HG02763 (cell line): ENCODE measurements at regions not wholly inside any gene's neighbourhood (a gene's known extent, or its start where the extent isn't known, plus 50 kb on each side); places are given as distances from the start of the nearest gene placed in this dataset.

Experiments used
- ATAC-seq: cut with Tn5 transposase; IDR thresholded peaks from one replicate; pipeline ENCODE4 v1.9.1; 2021; ENCODE audit warnings: mild to moderate bottlenecking, moderate library complexity; ENCODE audit not compliant: unreplicated experiment

DNA sequence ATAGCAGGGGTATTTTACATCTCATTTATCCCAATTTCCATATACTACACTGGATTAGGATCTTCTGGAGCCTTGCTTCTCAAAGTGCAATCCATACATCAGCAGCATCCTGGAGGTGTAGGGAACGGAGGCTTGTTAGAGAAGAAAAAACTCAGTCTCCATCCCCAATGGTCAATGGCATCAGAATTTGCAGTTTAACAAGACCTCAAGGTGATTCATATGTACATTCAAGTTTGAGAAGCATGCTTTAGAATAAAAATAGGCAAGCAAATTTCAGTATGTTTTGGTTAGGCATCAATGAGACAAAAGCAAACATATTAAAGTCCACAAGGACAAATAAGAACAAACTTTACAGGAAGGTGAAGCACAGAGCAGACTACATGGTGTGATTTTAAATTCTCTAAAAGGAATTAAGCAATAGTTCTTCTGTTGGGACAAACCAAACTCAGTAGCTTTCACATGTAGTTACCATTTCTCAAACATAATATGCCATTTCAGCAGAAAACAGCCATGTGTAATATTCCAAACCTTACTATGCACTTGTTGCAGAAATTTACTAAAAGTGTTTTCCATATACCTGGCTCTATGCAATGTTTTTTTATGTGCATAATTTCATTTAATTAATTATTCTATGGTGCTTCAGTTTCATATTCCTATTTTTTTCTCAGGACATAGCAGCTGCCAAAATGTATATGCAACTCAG lies 360.3 kb upstream of the NECTIN3 start:
- ATAC-seq, result no peak

DNA sequence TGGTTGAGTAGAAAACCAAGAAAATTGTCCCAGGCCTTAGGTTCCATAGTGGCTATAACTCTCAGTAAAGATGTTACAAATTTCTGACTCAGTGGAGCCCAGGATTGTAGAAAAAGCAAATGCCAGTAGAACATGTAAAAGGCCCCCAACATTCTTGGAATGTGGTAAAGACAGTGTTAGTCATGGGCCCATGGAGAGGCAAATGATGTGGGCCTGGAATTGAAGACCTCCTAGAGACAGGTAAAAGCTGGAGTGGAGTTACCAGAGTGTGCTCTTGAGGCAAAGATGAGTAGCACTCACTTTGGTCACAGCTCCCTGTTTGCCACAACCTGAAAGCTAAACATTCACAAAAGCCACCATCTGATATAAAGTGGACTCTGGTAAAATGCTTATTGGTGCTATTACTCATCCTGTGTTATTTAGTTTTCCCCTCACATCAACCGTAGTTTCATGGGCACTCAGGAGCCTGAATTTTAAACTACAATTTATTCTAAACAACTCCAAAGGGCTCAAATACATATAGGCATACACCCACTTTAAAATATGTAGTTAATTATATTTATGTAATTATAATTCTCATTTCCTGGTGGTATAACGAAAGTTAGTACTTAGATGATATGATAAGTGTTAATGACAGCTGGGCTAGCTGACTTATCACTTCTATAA lies 359.6 kb upstream of the NECTIN3 start:
- ATAC-seq, result no peak

DNA sequence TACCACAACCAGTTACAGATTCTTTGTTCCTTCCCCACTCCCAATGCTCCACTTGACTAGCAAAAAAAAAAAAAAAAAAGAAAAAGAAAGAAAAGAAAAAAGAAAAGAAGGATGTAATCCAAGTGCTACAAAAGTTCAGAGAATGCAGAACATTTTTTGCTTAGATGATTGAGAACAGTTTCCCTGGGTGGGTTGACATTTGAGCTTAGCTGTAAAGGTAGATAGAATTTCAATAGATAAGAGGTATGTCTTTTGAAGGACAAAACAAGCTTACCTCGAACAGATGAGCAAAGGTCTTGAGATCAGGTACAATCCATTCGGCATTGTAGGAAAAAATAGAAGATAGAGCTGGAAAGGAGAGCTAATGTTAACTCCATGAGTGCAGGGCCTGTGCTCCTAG lies 344.6 kb upstream of the NECTIN3 start:
- no peak for ATAC-seq

DNA sequence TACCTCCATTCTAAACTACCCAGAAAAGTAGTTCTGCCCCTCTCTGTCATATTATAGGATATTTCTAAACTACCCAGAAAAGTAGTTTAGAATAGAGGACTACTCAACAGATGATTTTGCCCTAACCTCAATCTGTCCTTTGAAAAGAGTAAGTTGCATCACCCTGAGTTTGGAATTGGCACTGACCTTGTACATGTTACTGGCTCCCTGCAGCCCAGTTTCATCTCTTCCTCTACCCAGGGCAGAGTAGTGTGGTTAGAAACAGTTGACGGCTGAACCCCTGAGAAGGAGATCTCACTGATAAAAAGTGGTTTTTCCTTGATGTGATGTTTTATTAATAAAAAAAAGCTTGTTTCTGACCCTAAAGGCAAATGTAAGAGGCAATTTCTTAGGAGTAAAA lies 340.5 kb upstream of the NECTIN3 start:
- no peak for ATAC-seq

DNA sequence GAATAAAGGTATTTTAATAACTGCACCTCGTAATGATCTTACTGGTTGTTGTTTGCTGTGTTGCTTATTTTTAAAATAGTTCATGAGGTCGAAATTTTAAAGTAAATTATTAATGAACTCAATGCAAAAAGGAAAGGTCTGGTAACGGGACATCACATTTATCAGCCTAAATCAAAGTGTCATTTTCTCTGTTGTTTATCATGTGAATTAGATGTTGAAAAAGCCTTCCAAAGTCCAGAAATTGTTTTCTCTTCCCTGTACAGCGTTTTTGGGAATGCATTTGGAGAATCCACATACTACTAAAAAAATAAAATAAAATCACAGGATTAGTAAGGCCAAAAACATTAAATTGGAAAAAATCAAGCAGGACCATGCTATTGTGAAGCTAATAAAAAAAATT lies 339.2 kb upstream of the NECTIN3 start:
- ATAC-seq, result no peak

DNA sequence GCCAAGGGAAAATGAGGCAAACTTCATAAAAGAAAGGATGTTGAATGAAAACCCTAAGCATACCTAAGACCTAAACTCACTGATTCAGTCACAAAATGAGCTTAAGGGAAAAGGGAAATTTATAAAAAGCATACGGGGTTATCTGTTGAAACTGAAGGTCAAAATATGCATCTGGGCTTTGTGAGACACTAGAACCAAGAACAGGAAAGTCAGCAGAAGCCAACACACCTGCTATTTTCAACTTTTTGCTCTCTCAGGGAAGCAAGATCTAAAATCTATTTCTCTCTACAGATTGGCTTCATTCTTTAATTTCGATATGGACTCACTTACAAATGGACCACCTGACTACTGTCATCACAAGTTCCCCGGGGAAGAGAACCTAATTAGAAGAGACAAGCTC lies 338.6 kb upstream of the NECTIN3 start:
- no peak for ATAC-seq

DNA sequence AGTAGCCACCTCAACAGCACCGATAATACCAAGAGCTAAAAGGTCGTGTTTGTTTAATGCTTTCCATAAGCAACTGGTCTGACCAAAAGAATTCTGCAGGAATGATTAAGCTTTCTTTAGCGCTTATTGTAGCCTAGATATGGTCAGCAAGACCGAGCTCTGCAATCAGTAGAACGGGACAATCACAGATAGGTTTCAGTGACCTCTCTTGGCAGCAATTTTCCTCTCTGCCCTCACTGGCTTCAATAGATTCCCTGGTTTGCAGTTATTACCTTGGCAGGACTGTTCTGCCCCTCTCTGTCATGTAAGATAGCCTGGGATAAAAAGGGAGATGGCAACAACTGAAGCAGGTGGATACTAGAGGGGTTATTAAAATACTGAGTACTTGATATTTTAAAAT lies 337.1 kb upstream of the NECTIN3 start:
- no peak for ATAC-seq

DNA sequence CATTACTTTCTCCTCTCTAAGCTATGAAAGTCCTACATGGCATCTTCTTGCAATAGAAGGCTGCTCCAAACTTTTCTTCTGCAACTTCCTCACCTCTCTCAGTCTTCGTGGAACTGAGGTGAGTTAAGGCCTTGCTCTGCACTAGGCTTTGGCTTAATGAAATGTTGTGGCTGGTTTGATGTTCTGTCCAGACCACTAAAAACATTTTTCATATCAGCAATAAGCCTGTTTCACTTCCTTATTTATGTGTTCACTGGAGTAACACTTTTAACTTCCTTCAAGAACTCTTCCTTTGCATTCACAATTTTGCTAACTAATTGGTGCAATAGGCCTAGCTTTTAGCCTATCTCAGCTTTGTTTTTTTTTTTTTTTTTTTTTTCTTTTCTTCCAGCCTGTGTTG lies 335.3 kb upstream of the NECTIN3 start:
- ATAC-seq, result peak; percentile 87

DNA sequence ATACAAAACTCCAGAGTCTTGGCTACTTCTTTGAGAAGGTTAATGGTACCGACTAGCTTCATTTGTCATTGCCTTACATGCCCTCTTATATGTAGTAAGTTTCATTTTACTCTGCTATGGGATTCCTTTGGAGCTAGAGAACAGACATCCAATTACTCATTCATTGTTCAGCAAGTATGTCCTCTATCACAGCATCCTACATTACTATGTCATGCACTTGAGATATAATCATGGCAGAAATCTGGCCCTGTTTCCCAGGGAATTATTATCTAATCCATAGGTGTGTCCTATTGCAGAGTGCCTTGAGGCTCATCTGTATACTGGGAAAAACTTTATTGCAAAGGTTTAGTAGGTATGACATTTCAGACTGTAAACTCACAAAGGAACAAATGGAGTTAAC lies 333.1 kb upstream of the NECTIN3 start:
- no peak for ATAC-seq

DNA sequence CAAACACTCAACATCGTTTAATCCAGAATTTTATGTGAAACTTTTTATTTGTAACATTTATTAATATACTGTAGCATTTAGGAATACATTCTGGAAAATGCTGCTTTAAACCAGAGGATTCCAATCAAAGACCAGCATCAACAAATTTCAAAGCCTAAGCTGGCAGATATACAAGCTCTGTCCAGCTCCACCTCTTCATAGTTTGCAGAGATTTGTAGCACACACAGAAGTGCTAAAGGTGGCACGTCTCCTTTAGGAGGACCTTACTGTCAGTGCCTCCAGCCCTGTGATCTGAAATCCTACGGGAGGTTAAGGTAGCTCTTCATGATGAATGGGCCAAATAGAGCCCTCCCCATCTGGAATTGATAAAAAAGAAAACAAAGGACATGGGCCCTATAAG lies 329.7 kb upstream of the NECTIN3 start:
- ATAC-seq, result no peak

DNA sequence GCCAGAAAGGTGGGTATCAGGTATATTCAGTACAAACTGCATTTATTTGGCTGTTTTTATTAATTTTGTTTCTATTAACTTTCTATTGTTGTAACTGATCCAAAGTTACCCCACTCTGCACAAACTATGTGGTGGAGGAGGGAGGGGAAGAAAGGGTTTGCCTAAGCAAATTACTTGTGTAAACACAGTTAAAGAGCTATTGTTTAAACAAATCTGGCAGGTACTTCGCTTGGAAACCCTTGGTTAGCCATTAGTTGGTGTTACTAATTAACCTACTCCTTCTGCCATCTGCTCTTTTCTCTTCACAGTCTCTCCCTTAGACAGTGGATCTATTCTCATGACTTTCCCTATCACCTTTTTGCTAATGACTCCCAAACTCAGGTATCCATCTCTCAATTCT lies 328.4 kb upstream of the NECTIN3 start:
- ATAC-seq, result peak; percentile 73

DNA sequence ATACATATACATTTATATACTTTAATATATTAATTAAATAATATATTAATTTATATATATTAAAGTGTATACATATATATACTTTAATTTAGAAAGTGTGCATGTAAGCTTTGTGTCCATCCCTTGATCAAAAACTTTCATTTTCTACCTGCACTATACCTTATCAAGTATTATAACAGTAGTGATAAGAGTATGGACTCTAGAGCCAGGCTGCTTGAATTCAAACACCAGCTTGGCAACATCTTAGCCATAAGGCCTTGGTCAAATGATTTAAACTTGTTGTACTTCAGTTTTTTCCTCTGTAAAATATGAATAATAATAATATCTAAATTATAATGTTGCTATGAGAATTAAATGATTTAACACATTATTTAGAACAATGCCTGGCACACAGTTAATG lies 327.6 kb upstream of the NECTIN3 start:
- no peak for ATAC-seq

DNA sequence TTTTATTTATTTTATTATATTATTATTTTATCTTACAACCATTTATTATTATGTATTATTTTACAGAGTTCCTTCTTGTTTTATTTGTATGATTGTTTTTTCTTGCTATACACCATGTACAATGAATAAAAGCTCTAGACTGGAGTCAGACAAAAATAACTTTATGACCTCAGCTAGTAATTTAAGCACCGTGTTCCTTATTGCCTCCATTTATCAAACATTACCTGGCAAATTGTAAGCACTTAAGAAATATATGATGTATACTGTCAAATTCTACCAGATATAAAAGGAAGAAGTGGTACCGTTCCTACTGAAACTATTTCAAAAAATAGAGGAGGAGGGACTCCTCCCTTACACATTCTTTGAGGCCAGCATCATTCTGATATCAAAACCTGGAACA lies 326.9 kb upstream of the NECTIN3 start:
- ATAC-seq, result no peak

DNA sequence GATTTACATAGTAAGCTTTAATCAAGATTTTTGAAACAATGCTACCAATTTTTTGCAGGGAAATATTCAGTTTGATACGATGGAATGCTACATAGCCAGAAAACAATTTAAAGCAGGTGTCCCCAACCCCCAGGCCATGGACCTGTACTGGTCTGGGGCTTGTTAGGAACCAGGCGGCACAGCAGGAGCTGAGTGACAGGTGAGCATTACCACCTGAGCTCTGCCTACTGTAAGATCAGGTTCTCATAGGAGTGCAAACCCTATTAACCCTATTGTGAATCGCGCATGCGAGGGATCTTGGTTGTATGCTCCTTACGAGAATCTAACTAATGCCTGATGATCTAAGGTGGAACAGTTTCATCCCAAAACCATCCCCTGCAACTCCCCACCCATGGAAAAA lies 322.6 kb upstream of the NECTIN3 start:
- ATAC-seq, result no peak

DNA sequence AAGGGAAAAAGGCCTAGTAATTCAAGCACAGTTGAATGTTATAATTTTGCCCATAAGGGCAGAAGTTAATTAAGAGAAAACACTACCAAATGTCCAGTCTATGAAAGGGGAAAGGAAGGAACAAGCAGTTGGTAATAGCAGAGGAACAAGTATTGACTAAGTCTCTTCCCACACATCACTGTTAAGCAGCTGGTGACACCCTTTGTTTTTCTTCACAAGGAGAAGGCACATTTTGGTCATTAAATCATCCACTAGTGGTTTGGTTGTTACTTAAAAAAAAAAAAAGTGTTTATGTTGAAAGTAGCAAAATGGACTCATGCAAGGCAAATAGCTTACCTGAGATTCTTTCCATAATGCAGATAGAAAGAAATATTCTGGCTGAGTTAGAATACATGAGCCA lies 321.4 kb upstream of the NECTIN3 start:
- ATAC-seq, result no peak

DNA sequence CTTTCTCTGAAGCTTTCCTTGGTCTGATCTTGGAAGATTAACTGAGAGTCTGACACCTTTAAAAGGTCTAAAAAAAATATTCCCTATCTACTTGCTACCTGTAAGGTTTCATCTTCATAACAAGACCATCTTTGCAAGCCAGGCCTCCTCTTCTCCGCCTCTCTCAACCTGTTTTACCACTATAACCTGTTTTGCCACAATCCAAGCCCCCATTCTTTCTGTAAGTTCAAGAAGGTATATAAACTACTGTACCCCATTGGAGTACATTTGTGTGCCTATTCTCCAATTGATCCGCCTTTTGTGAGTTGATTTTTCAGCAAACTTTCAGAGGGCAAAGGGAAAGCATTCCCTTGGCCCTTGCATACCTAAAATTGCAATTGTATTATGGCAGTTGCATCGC lies 319.3 kb upstream of the NECTIN3 start:
- ATAC-seq, result no peak

DNA sequence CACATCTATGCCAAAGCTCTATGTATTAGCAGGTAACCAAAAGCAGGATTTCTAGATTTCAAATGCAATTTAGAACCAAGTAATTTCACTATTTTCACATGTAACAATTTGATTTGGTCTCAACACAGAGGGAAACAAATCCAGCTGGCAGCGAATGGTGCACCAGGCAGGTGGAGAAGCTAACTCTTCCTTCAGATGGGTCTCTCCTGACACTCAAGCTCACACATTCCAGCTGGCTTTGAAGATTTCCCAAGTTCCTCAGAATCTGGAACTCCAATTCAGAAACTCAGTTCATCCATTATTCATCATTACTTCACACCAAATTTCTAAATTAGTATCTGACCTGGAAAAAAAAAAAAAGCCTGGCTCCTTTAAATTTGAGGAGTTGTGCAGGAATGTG lies 318.1 kb upstream of the NECTIN3 start:
- no peak for ATAC-seq

DNA sequence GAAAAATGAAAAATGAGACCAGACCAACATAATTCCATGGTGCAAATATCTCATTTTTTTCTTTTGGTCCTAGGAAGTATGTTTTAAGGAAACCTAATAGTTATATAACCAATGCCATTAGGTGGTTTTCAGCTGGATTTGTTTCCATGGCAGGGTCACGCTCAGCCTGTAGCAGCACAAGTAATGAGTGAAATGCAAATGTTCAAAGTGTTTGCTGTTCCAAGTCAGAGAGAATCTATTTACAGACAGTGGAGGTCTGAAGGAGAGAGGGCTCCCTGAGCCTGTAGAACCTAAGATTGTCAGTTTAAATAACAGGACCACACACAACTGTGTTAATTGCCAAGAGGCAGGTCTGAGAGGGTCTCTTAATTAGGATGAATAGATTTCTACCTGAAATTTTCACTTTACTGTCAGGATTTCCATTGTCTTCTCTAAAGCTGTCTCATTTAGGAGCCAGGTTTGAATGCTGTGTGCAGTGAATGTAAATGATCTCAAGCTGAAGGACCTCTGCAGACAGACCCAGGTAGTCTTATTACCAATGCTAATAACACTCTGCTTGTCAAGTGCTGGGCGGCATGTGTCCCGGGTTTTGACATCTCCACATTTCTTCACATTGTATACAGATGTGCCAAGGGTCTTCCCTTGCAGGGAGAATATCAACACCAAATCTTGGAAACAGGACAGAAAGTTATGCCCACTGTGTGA lies 317.3 kb upstream of the NECTIN3 start:
- ATAC-seq, result no peak

DNA sequence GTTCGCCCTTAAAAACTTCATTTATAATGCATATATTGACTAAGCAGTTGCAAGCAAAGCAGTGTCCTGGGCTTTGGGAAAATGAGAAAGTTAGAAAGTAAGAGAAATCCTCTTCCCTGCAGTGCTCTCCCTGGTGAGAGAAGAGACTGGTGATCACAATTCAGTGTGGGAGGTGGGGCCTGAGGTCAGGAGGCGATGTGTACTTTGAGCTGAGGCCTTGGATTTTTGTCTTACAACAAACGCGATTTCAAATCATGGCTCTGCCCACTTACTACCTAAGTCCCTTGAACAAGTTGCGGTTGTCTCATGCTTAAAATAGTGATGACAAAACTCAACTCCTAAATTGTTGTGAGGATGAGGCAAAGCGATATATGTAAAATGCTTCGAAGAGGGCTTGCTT lies 316.3 kb upstream of the NECTIN3 start:
- no peak for ATAC-seq

DNA sequence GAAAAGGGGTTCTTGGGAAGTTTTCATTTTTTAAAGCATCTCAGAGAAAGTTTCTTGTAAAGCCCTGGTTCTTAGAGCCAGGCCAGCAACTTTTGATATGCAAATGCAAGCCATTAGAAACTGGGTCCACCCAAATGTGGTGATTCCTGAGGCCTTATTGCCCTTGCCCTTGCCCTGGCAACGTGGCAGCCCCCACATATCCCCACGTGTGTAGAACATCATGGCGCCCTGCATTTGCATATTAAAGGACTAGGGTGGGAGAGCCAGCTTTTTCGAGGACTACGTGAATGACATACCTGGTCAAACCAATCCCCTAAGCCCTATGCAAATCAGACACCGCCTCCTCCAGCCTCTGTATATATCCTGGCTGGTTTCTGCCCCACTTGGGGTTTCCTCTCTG lies 314.9 kb upstream of the NECTIN3 start:
- no peak for ATAC-seq

DNA sequence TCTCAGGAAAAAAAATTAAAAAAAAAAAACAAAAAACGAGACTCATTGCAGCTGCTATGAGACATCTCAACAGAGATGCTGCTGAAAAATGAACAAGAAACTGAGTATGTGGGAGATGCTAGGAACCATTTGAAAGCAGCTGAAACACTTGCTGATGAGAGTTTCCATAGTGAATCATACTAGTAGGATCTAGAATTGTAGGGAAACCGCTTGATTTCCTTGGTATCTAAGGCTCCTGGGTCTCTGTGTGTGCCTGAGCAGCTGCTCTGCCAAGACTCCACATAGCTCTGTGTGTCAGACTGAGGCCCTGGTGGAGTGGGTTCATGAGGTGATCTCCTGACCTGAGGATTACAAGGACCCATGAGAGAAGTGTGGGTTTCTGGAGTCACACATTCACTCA lies 313.4 kb upstream of the NECTIN3 start:
- no peak for ATAC-seq

DNA sequence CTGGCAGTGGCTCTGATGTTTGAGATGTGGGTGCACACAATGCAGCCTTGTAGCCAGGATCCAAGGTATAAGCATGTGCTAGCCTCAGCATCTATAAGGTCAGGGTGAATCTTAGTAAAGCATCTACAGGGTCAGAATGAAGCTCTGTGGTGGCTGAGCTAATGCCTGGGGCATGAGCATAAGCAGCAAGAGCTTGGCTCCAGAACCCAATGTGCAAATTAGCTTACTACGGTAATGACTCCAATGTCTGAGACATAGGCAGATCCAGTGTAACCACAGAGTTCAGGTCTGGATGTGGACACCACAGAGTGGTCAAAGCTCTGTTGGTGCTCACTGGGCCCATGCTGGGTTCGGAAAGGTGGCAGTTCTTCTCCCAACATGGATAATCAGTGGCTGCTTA lies 304.5 kb upstream of the NECTIN3 start:
- no peak for ATAC-seq
